CD4-positive, alpha-beta T cell treated with Interleukin-6 at 100 ng/mL for 8 hours (primary cell): ENCODE measurements at regions not wholly inside any gene's neighbourhood (a gene's known extent, or its start where the extent isn't known, plus 50 kb on each side); places are given as distances from the start of the nearest gene placed in this dataset.

Experiments used
- DNase-seq: peaks from one replicate; pipeline ENCODE4 v3.0.0-alpha.2; 2020; ENCODE audit warnings: mixed read lengths, low spot score

- no peak for DNase-seq
Measured at GRCh38 chr6:21997119-21998037, 299.5 kb downstream of the PRL start.

GRCh38 chr6:21998582-21998981, 298.3 kb downstream of the PRL start:
- no peak for DNase-seq

GRCh38 chr6:21999012-21999528, 297.8 kb downstream of the PRL start:
- no peak for DNase-seq

GRCh38 chr6:21999741-22000140, 297.1 kb downstream of the PRL start:
- DNase-seq = no peak

- no peak for DNase-seq
Measured at GRCh38 chr6:22001396-22002027, 295.3 kb downstream of the PRL start.

GRCh38 chr6:22003287-22003686, 293.5 kb downstream of the PRL start:
- DNase-seq = no peak

- no peak for DNase-seq
Measured at GRCh38 chr6:22006795-22007194, 290.0 kb downstream of the PRL start.

GRCh38 chr6:22007469-22007868, 289.4 kb downstream of the PRL start:
- no peak for DNase-seq

GRCh38 chr6:22008248-22008836, 288.5 kb downstream of the PRL start:
- no peak for DNase-seq

- DNase-seq = no peak
Measured at GRCh38 chr6:22010102-22010501, 286.7 kb downstream of the PRL start.

- DNase-seq = no peak
Measured at GRCh38 chr6:22015216-22015615, 281.6 kb downstream of the PRL start.

GRCh38 chr6:22015944-22016343, 280.9 kb downstream of the PRL start:
- no peak for DNase-seq

GRCh38 chr6:22017272-22017671, 279.6 kb downstream of the PRL start:
- DNase-seq = no peak

- DNase-seq = no peak
Measured at GRCh38 chr6:22017766-22018165, 279.1 kb downstream of the PRL start.

- DNase-seq = no peak
Measured at GRCh38 chr6:22019857-22020256, 277.0 kb downstream of the PRL start.

- DNase-seq = no peak
Measured at GRCh38 chr6:22020299-22021003, 276.4 kb downstream of the PRL start.

- no peak for DNase-seq
Measured at GRCh38 chr6:22021966-22022365, 274.9 kb downstream of the PRL start.

- no peak for DNase-seq
Measured at GRCh38 chr6:22023937-22024336, 272.9 kb downstream of the PRL start.

GRCh38 chr6:22024973-22025467, 271.8 kb downstream of the PRL start:
- DNase-seq = no peak

- no peak for DNase-seq
Measured at GRCh38 chr6:22025468-22026163, 271.2 kb downstream of the PRL start.

- DNase-seq = no peak
Measured at GRCh38 chr6:22026164-22026678, 270.6 kb downstream of the PRL start.
